ENCODE measurements at regions not wholly inside any gene's neighbourhood (a gene's known extent, or its start where the extent isn't known, plus 50 kb on each side); places are given as distances from the start of the nearest gene placed in this dataset.

GRCh38 chr4:66246643-66247042 is 576.4 kb upstream of the EPHA5 start:
- no peaks in the 10 kb centered on the region for H3K36me3 ChIP-seq (ENCODE audit: control insufficient read depth, insufficient read depth, low read length)
- no peak overlapping the region for H3K27ac ChIP-seq (ENCODE audit: low read depth, low read length)
- no peak overlapping the region for H3K9ac ChIP-seq (ENCODE audit: low read length)
- no peaks in the 10 kb centered on the region for H3K9me3 ChIP-seq (ENCODE audit: control insufficient read depth, insufficient read depth, low read depth, low read length)
- no peaks in the 10 kb centered on the region for H3K4me1 ChIP-seq (ENCODE audit: control insufficient read depth, insufficient read depth, low read length)
- H3K4me3 ChIP-seq (ENCODE audit: low read depth, low read length): no peak overlapping the region
- H3K27me3 ChIP-seq (ENCODE audit: control insufficient read depth, insufficient read depth, low read length): no peaks in the 10 kb centered on the region

GRCh38 chr4:66235876-66236275 is 565.6 kb upstream of the EPHA5 start:
- no peaks in the 10 kb centered on the region for H3K4me1 ChIP-seq (ENCODE audit: control insufficient read depth, insufficient read depth, low read length)
- H3K9ac ChIP-seq (ENCODE audit: low read length): no peak overlapping the region
- no peaks in the 10 kb centered on the region for H3K9me3 ChIP-seq (ENCODE audit: control insufficient read depth, insufficient read depth, low read depth, low read length)
- no peaks in the 10 kb centered on the region for H3K36me3 ChIP-seq (ENCODE audit: control insufficient read depth, insufficient read depth, low read length)
- no peak overlapping the region for H3K27ac ChIP-seq (ENCODE audit: low read depth, low read length)
- H3K4me3 ChIP-seq (ENCODE audit: low read depth, low read length): no peak overlapping the region
- no peaks in the 10 kb centered on the region for H3K27me3 ChIP-seq (ENCODE audit: control insufficient read depth, insufficient read depth, low read length)

- Histone ChIP-seq H3K4me3 (ENCODE audit: low read depth, low read length) (no peak overlapping the region), H3K9ac (ENCODE audit: low read length) (no peak overlapping the region)
Observed at GRCh38 chr4:66229885-66230284, 559.6 kb upstream of the EPHA5 start.

GRCh38 chr4:66225539-66225938 is 555.2 kb upstream of the EPHA5 start:
- H3K9ac ChIP-seq (ENCODE audit: low read length): no peak overlapping the region
- H3K27me3 ChIP-seq (ENCODE audit: control insufficient read depth, insufficient read depth, low read length): no peaks in the 10 kb centered on the region
- no peaks in the 10 kb centered on the region for H3K4me1 ChIP-seq (ENCODE audit: control insufficient read depth, insufficient read depth, low read length)
- no peak overlapping the region for H3K4me3 ChIP-seq (ENCODE audit: low read depth, low read length)
- H3K36me3 ChIP-seq (ENCODE audit: control insufficient read depth, insufficient read depth, low read length): no peaks in the 10 kb centered on the region
- H3K9me3 ChIP-seq (ENCODE audit: control insufficient read depth, insufficient read depth, low read depth, low read length): no peaks in the 10 kb centered on the region
- no peak overlapping the region for H3K27ac ChIP-seq (ENCODE audit: low read depth, low read length)

More at GRCh38 chr4:66229885-66230284, 559.6 kb upstream of the EPHA5 start:
- no peaks in the 10 kb centered on the region for H3K36me3 ChIP-seq (ENCODE audit: control insufficient read depth, insufficient read depth, low read length)
- H3K4me1 ChIP-seq (ENCODE audit: control insufficient read depth, insufficient read depth, low read length): no peaks in the 10 kb centered on the region
- H3K9me3 ChIP-seq (ENCODE audit: control insufficient read depth, insufficient read depth, low read depth, low read length): no peaks in the 10 kb centered on the region
- H3K27me3 ChIP-seq (ENCODE audit: control insufficient read depth, insufficient read depth, low read length): no peaks in the 10 kb centered on the region
- H3K27ac ChIP-seq (ENCODE audit: low read depth, low read length): no peak overlapping the region

GRCh38 chr4:66223068-66223703 is 552.9 kb upstream of the EPHA5 start:
- Histone ChIP-seq H3K27me3 (ENCODE audit: control insufficient read depth, insufficient read depth, low read length) (no peaks in the 10 kb centered on the region), H3K4me1 (ENCODE audit: control insufficient read depth, insufficient read depth, low read length) (no peaks in the 10 kb centered on the region), H3K36me3 (ENCODE audit: control insufficient read depth, insufficient read depth, low read length) (no peaks in the 10 kb centered on the region), H3K9ac (ENCODE audit: low read length) (no peak overlapping the region), H3K27ac (ENCODE audit: low read depth, low read length) (no peak overlapping the region), H3K4me3 (ENCODE audit: low read depth, low read length) (no peak overlapping the region), H3K9me3 (ENCODE audit: control insufficient read depth, insufficient read depth, low read depth, low read length) (no peaks in the 10 kb centered on the region)

GRCh38 chr4:66219401-66219800 is 549.1 kb upstream of the EPHA5 start:
- Histone ChIP-seq H3K27me3 (ENCODE audit: control insufficient read depth, insufficient read depth, low read length) (no peaks in the 10 kb centered on the region), H3K27ac (ENCODE audit: low read depth, low read length) (no peak overlapping the region), H3K36me3 (ENCODE audit: control insufficient read depth, insufficient read depth, low read length) (no peaks in the 10 kb centered on the region), H3K9me3 (ENCODE audit: control insufficient read depth, insufficient read depth, low read depth, low read length) (no peaks in the 10 kb centered on the region), H3K4me3 (ENCODE audit: low read depth, low read length) (no peak overlapping the region), H3K9ac (ENCODE audit: low read length) (no peak overlapping the region), H3K4me1 (ENCODE audit: control insufficient read depth, insufficient read depth, low read length) (no peaks in the 10 kb centered on the region)

GRCh38 chr4:66216252-66216651 is 546.0 kb upstream of the EPHA5 start:
- H3K36me3 ChIP-seq (ENCODE audit: control insufficient read depth, insufficient read depth, low read length): no peaks in the 10 kb centered on the region
- H3K27me3 ChIP-seq (ENCODE audit: control insufficient read depth, insufficient read depth, low read length): no peaks in the 10 kb centered on the region
- no peak overlapping the region for H3K9ac ChIP-seq (ENCODE audit: low read length)
- H3K4me1 ChIP-seq (ENCODE audit: control insufficient read depth, insufficient read depth, low read length): no peaks in the 10 kb centered on the region
- H3K9me3 ChIP-seq (ENCODE audit: control insufficient read depth, insufficient read depth, low read depth, low read length): no peaks in the 10 kb centered on the region
- H3K27ac ChIP-seq (ENCODE audit: low read depth, low read length): no peak overlapping the region
- no peak overlapping the region for H3K4me3 ChIP-seq (ENCODE audit: low read depth, low read length)

- H3K4me1 ChIP-seq (ENCODE audit: control insufficient read depth, insufficient read depth, low read length): no peaks in the 10 kb centered on the region
- no peak overlapping the region for H3K4me3 ChIP-seq (ENCODE audit: low read depth, low read length)
- H3K36me3 ChIP-seq (ENCODE audit: control insufficient read depth, insufficient read depth, low read length): no peaks in the 10 kb centered on the region
- H3K27me3 ChIP-seq (ENCODE audit: control insufficient read depth, insufficient read depth, low read length): no peaks in the 10 kb centered on the region
- no peak overlapping the region for H3K27ac ChIP-seq (ENCODE audit: low read depth, low read length)
- H3K9ac ChIP-seq (ENCODE audit: low read length): no peak overlapping the region
- no peaks in the 10 kb centered on the region for H3K9me3 ChIP-seq (ENCODE audit: control insufficient read depth, insufficient read depth, low read depth, low read length)
Observed at GRCh38 chr4:66212489-66212888, 542.2 kb upstream of the EPHA5 start.

- Histone ChIP-seq H3K9ac (ENCODE audit: low read length) (no peak overlapping the region), H3K36me3 (ENCODE audit: control insufficient read depth, insufficient read depth, low read length) (no peaks in the 10 kb centered on the region), H3K4me1 (ENCODE audit: control insufficient read depth, insufficient read depth, low read length) (no peaks in the 10 kb centered on the region), H3K9me3 (ENCODE audit: control insufficient read depth, insufficient read depth, low read depth, low read length) (no peaks in the 10 kb centered on the region), H3K4me3 (ENCODE audit: low read depth, low read length) (no peak overlapping the region), H3K27me3 (ENCODE audit: control insufficient read depth, insufficient read depth, low read length) (no peaks in the 10 kb centered on the region), H3K27ac (ENCODE audit: low read depth, low read length) (no peak overlapping the region)
Observed at GRCh38 chr4:66204534-66205247, 534.4 kb upstream of the EPHA5 start.

- no peaks in the 10 kb centered on the region for H3K27me3 ChIP-seq (ENCODE audit: control insufficient read depth, insufficient read depth, low read length)
- H3K4me1 ChIP-seq (ENCODE audit: control insufficient read depth, insufficient read depth, low read length): no peaks in the 10 kb centered on the region
- H3K27ac ChIP-seq (ENCODE audit: low read depth, low read length): no peak overlapping the region
- no peak overlapping the region for H3K9ac ChIP-seq (ENCODE audit: low read length)
- H3K9me3 ChIP-seq (ENCODE audit: control insufficient read depth, insufficient read depth, low read depth, low read length): no peaks in the 10 kb centered on the region
- no peaks in the 10 kb centered on the region for H3K36me3 ChIP-seq (ENCODE audit: control insufficient read depth, insufficient read depth, low read length)
- H3K4me3 ChIP-seq (ENCODE audit: low read depth, low read length): no peak overlapping the region
Observed at GRCh38 chr4:66202870-66203269, 532.6 kb upstream of the EPHA5 start.

GRCh38 chr4:66197451-66197850 is 527.2 kb upstream of the EPHA5 start:
- Histone ChIP-seq H3K27me3 (ENCODE audit: control insufficient read depth, insufficient read depth, low read length) (no peaks in the 10 kb centered on the region), H3K36me3 (ENCODE audit: control insufficient read depth, insufficient read depth, low read length) (no peaks in the 10 kb centered on the region), H3K27ac (ENCODE audit: low read depth, low read length) (no peak overlapping the region), H3K4me1 (ENCODE audit: control insufficient read depth, insufficient read depth, low read length) (no peaks in the 10 kb centered on the region), H3K9me3 (ENCODE audit: control insufficient read depth, insufficient read depth, low read depth, low read length) (no peaks in the 10 kb centered on the region), H3K9ac (ENCODE audit: low read length) (no peak overlapping the region), H3K4me3 (ENCODE audit: low read depth, low read length) (no peak overlapping the region)
